Mesenchymal stem cell (in vitro differentiated cells and primary cell): ENCODE measurements at regions not wholly inside any gene's neighbourhood (a gene's known extent, or its start where the extent isn't known, plus 50 kb on each side); places are given as distances from the start of the nearest gene placed in this dataset.
A peak's percentile ranks its signal among the peaks of the same experiment; 100 is the strongest.

Source experiments
- DNase-seq: peaks from one replicate; pipeline ENCODE4 v3.0.0-alpha.2; 2013
- H2AFZ ChIP-seq: one replicate; pipeline ENCODE4 v1.6.1; 2013; ENCODE audit warnings: low read depth, mild to moderate bottlenecking, control low read depth, inconsistent platforms, low read length, moderate library complexity
- H2AK5ac ChIP-seq: 2 replicates; pipeline ENCODE4 v1.6.1; 2013; ENCODE audit warnings: low read length, moderate library complexity, mild to moderate bottlenecking, inconsistent platforms; ENCODE audit not compliant: severe bottlenecking
- H2BK120ac ChIP-seq: one replicate; pipeline ENCODE4 v1.6.1; 2013; ENCODE audit warnings: low read depth, mild to moderate bottlenecking, inconsistent platforms, low read length, moderate library complexity
- H2BK12ac ChIP-seq, 2 experiments: one replicate each; pipeline ENCODE4 v1.6.1; 2013; ENCODE audit warnings: inconsistent platforms in 2 of 2, low read length in 2 of 2, mild to moderate bottlenecking in 2 of 2, moderate library complexity in 2 of 2, control low read depth in 1 of 2
- H2BK15ac ChIP-seq: one replicate; pipeline ENCODE4 v1.6.1; 2013; ENCODE audit warnings: mild to moderate bottlenecking, low read depth, inconsistent platforms; ENCODE audit not compliant: poor library complexity, severe bottlenecking
- H2BK5ac ChIP-seq: 2 replicates; pipeline ENCODE4 v1.6.1; 2013; ENCODE audit warnings: low read depth, mild to moderate bottlenecking, low read length, control low read depth, inconsistent platforms; ENCODE audit not compliant: poor library complexity, severe bottlenecking
- H3K14ac ChIP-seq, 2 experiments: one replicate each; pipeline ENCODE4 v1.6.1; 2013; ENCODE audit warnings: inconsistent platforms in 2 of 2, low read length in 2 of 2, control low read depth in 1 of 2, mild to moderate bottlenecking in 1 of 2, moderate library complexity in 1 of 2
- H3K18ac ChIP-seq, 2 experiments: one replicate each; pipeline ENCODE4 v1.6.1; 2013; ENCODE audit warnings: inconsistent platforms in 2 of 2, low read length in 2 of 2, control low read depth in 1 of 2, low read depth in 1 of 2, mild to moderate bottlenecking in 1 of 2
- H3K23ac ChIP-seq, 2 experiments: one replicate each; pipeline ENCODE4 v1.6.1; 2013; ENCODE audit warnings: inconsistent platforms in 2 of 2, low read length in 2 of 2, mild to moderate bottlenecking in 2 of 2, moderate library complexity in 2 of 2, control low read depth in 1 of 2
- H3K27ac ChIP-seq: 2 replicates; pipeline ENCODE4 v1.5.1; 2013; ENCODE audit warnings: mild to moderate bottlenecking, moderate library complexity, low read length, control low read depth, inconsistent platforms; ENCODE audit not compliant: poor library complexity, severe bottlenecking
- H3K27me3 ChIP-seq, 2 experiments: 2 replicates each; pipeline versions ENCODE4 v1.6.1 to v1.7.0; 2013; ENCODE audit warnings: low read length in 2 of 2, mild to moderate bottlenecking in 2 of 2, moderate library complexity in 2 of 2, control low read depth in 1 of 2, inconsistent platforms in 1 of 2; ENCODE audit not compliant: control insufficient read depth in 1 of 2, insufficient read depth in 1 of 2
- H3K36me3 ChIP-seq, 2 experiments: 2 replicates each; pipeline versions ENCODE4 v1.6.1 to v1.7.0; 2013; ENCODE audit warnings: low read length in 2 of 2, control low read depth in 1 of 2, inconsistent platforms in 1 of 2, low read depth in 1 of 2, mild to moderate bottlenecking in 1 of 2; ENCODE audit not compliant: insufficient read depth in 2 of 2, control insufficient read depth in 1 of 2
- H3K4ac ChIP-seq, 2 experiments: one replicate each; pipeline ENCODE4 v1.6.1; 2013; ENCODE audit warnings: inconsistent platforms in 2 of 2, low read length in 2 of 2, mild to moderate bottlenecking in 2 of 2, moderate library complexity in 2 of 2, control low read depth in 1 of 2, low read depth in 1 of 2
- H3K4me1 ChIP-seq: 2 replicates; pipeline ENCODE4 v1.6.1; 2013; ENCODE audit warnings: low read depth, low read length, control low read depth; ENCODE audit not compliant: control insufficient read depth, insufficient read depth
- H3K4me2 ChIP-seq: 2 replicates; pipeline ENCODE4 v1.6.1; 2013; ENCODE audit warnings: low read length, mild to moderate bottlenecking, inconsistent platforms; ENCODE audit not compliant: poor library complexity, severe bottlenecking
- H3K4me3 ChIP-seq, 2 experiments: 2 replicates each; pipeline versions ENCODE4 v1.5.1 to v1.7.0; 2013; ENCODE audit warnings: low read length in 2 of 2, mild to moderate bottlenecking in 2 of 2, control low read depth in 1 of 2, low read depth in 1 of 2; ENCODE audit not compliant: insufficient read depth in 1 of 2
- H3K79me1 ChIP-seq: replicated peaks from 2 replicates; pipeline ENCODE4 v1.6.1; 2013; ENCODE audit warnings: mild to moderate bottlenecking, control low read depth, low read length, inconsistent platforms; ENCODE audit not compliant: poor library complexity, severe bottlenecking
- H3K9ac ChIP-seq: 2 replicates; pipeline ENCODE4 v1.7.0; 2013; ENCODE audit warnings: mild to moderate bottlenecking, low read length, moderate library complexity
- H3K9me3 ChIP-seq: 2 replicates; pipeline ENCODE4 v1.7.0; 2013; ENCODE audit warnings: mild to moderate bottlenecking, low read length; ENCODE audit not compliant: control insufficient read depth
- H4K8ac ChIP-seq: one replicate; pipeline ENCODE4 v1.6.1; 2013; ENCODE audit warnings: inconsistent platforms, mild to moderate bottlenecking, low read length, moderate library complexity
- H4K91ac ChIP-seq: one replicate; pipeline ENCODE4 v1.6.1; 2013; ENCODE audit warnings: mild to moderate bottlenecking, low read length, inconsistent platforms
- WGBS: methylation state at CpG from one replicate; pipeline ENCODE4 v1.1.7; 2013; ENCODE audit warnings: mixed read lengths; 5-methylcytosine and 5-hydroxymethylcytosine counted together

- no peak overlapping the region for H2BK120ac ChIP-seq
- H4K8ac ChIP-seq: no peak overlapping the region
- 88% methylated on average over 12 of the region's 12 CpGs for WGBS
- no peak overlapping the region for H2BK15ac ChIP-seq
- H3K23ac ChIP-seq: no peak overlapping the region
- no peak overlapping the region for H2BK12ac ChIP-seq
- no peak overlapping the region for H3K18ac ChIP-seq
- H3K4me1 ChIP-seq: peaks cover 10% of the 10 kb centered on the region
- DNase-seq: no peak
- peaks cover 21 to 25% of the 10 kb centered on the region in 2 experiments for H3K27me3 ChIP-seq
- H3K14ac ChIP-seq: no peak overlapping the region
- no peak overlapping the region for H3K4me3 ChIP-seq
- no peak overlapping the region for H3K27ac ChIP-seq
- H2BK5ac ChIP-seq: no peak overlapping the region
- no peak overlapping the region for H3K9ac ChIP-seq
- no peaks in the 10 kb centered on the region for H3K79me1 ChIP-seq
- H2AFZ ChIP-seq: no peak overlapping the region
- no peak overlapping the region for H4K91ac ChIP-seq
- H2AK5ac ChIP-seq: no peak overlapping the region
- no peak overlapping the region for H3K4ac ChIP-seq
- no peaks in the 10 kb centered on the region for H3K36me3 ChIP-seq
- no peak overlapping the region for H3K4me2 ChIP-seq
- no peaks in the 10 kb centered on the region for H3K9me3 ChIP-seq
These were observed 83.2 kb downstream of the BUD13 start for GRCh38 chr11:116689413-116690127.

GRCh38 chr11:116688202-116688540 lies 84.6 kb downstream of the BUD13 start:
- 46% methylated on average over 5 of the region's 6 CpGs for WGBS
- H3K18ac ChIP-seq: no peak overlapping the region

GRCh38 chr11:116687458-116688201 lies 85.2 kb downstream of the BUD13 start:
- H3K4me1 ChIP-seq: peaks cover 10% of the 10 kb centered on the region
- H3K79me1 ChIP-seq: no peaks in the 10 kb centered on the region
- H3K18ac ChIP-seq: no peak overlapping the region
- no peak overlapping the region for H3K9ac ChIP-seq
- WGBS: 47% methylated on average over 5 of the region's 6 CpGs
- no peak overlapping the region for H3K4me2 ChIP-seq
- no peak overlapping the region for H3K27ac ChIP-seq
- no peak overlapping the region for H2AK5ac ChIP-seq
- H2BK120ac ChIP-seq: no peak overlapping the region
- H3K4ac ChIP-seq: no peak overlapping the region
- no peak overlapping the region for H3K14ac ChIP-seq
- peak overlapping the region in 1 of 2 experiments; percentile 7 for H3K4me3 ChIP-seq
- no peaks in the 10 kb centered on the region for H3K36me3 ChIP-seq
- H4K91ac ChIP-seq: no peak overlapping the region
- peaks cover 9 to 21% of the 10 kb centered on the region in 2 experiments for H3K27me3 ChIP-seq
- H2BK5ac ChIP-seq: no peak overlapping the region
- H3K9me3 ChIP-seq: no peaks in the 10 kb centered on the region
- no peak overlapping the region for H2BK12ac ChIP-seq
- no peak overlapping the region for H2AFZ ChIP-seq
- H2BK15ac ChIP-seq: no peak overlapping the region
- H4K8ac ChIP-seq: no peak overlapping the region
- H3K23ac ChIP-seq: no peak overlapping the region
- DNase-seq: no peak

More at GRCh38 chr11:116688202-116688540, 84.6 kb downstream of the BUD13 start:
- H3K27me3 ChIP-seq: peaks cover 11 to 25% of the 10 kb centered on the region in 2 experiments
- no peak overlapping the region for H2BK12ac ChIP-seq
- no peak overlapping the region for H3K27ac ChIP-seq
- no peak overlapping the region for H3K4me2 ChIP-seq
- H4K91ac ChIP-seq: no peak overlapping the region
- H2BK120ac ChIP-seq: no peak overlapping the region
- H3K9ac ChIP-seq: no peak overlapping the region
- H3K23ac ChIP-seq: no peak overlapping the region
- no peak for DNase-seq
- H4K8ac ChIP-seq: no peak overlapping the region
- H2AK5ac ChIP-seq: no peak overlapping the region
- H2AFZ ChIP-seq: no peak overlapping the region
- H3K4ac ChIP-seq: no peak overlapping the region
- H3K4me1 ChIP-seq: peaks cover 10% of the 10 kb centered on the region
- no peaks in the 10 kb centered on the region for H3K79me1 ChIP-seq
- H3K4me3 ChIP-seq: peak overlapping the region in 1 of 2 experiments; percentile 7
- no peaks in the 10 kb centered on the region for H3K36me3 ChIP-seq
- H2BK15ac ChIP-seq: no peak overlapping the region
- H3K9me3 ChIP-seq: no peaks in the 10 kb centered on the region
- no peak overlapping the region for H3K14ac ChIP-seq
- no peak overlapping the region for H2BK5ac ChIP-seq

GRCh38 chr11:116686866-116687265 lies 85.9 kb downstream of the BUD13 start:
- WGBS: 84% methylated on average over 9 of the region's 9 CpGs
- Histone ChIP-seq H3K4me2 (no peak overlapping the region), H3K27ac (no peak overlapping the region)

More at GRCh38 chr11:116686866-116687265, 85.9 kb downstream of the BUD13 start:
- H2BK5ac ChIP-seq: no peak overlapping the region
- H3K14ac ChIP-seq: no peak overlapping the region
- DNase-seq: no peak
- H3K4me1 ChIP-seq: peaks cover 10% of the 10 kb centered on the region
- H3K36me3 ChIP-seq: no peaks in the 10 kb centered on the region
- no peak overlapping the region for H2BK15ac ChIP-seq
- no peak overlapping the region for H2BK120ac ChIP-seq
- peaks cover 6 to 15% of the 10 kb centered on the region in 2 experiments for H3K27me3 ChIP-seq
- no peak overlapping the region for H3K23ac ChIP-seq
- H2AFZ ChIP-seq: no peak overlapping the region
- H3K18ac ChIP-seq: no peak overlapping the region
- no peak overlapping the region for H4K91ac ChIP-seq
- H3K79me1 ChIP-seq: no peaks in the 10 kb centered on the region
- no peak overlapping the region for H3K4ac ChIP-seq
- no peak overlapping the region for H2BK12ac ChIP-seq
- no peaks in the 10 kb centered on the region for H3K9me3 ChIP-seq
- H4K8ac ChIP-seq: no peak overlapping the region
- H3K9ac ChIP-seq: no peak overlapping the region
- no peak overlapping the region for H3K4me3 ChIP-seq
- no peak overlapping the region for H2AK5ac ChIP-seq
